DMS79 (cell line): ENCODE measurements at regions not wholly inside any gene's neighbourhood (a gene's known extent, or its start where the extent isn't known, plus 50 kb on each side); places are given as distances from the start of the nearest gene placed in this dataset.
A peak's percentile ranks its signal among the peaks of the same experiment; 100 is the strongest.
"Not testable (repeated sequence)": the region's sequence is repeated elsewhere in the genome, so short reads cannot be mapped to it uniquely, and the experiment has no call there.

Source experiments
- DNase-seq: peaks from one replicate; lab custom pipeline; 2025; lab: John Stamatoyannopoulos, UW

DNA sequence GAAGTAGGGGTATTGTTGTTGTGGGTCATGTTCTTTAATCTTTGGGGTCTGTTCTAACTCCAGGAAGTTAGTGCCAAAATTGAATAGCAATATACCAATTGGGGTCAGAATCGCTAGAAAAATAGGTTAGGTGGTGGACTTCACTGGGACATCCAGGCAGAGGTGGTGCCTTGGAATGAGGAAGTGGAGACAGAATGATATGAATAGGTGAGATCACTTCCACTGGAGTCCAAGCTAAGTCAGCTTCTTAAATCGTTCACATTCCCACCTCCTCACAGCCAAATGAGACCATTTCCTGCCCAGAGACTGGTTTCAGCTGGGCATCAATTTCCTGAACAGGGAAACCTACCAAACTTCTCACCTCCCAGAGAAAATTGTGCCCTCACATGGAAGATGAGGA lies 137.8 kb upstream of the RAB4A start:
- DNase-seq: no peak

DNA sequence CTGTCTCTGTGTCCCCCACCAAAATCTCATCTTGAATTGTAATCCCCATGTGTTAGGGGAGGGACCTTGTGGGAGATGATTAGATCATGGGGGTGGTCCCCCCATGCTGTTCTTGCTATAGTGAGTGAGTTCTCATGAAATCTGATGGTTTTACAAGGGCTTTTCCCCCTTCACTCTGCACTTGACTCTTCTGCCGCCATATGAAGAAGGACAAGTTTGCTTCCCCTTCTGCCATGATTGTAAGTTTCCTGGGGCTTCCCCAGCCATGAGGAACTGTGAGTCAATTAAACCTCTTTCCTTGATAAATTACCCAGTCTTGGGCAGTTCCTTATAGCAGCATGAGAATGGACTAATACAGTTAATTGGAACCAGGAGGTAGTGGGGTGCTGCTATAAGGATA lies 137.1 kb upstream of the RAB4A start:
- DNase-seq: no peak

DNA sequence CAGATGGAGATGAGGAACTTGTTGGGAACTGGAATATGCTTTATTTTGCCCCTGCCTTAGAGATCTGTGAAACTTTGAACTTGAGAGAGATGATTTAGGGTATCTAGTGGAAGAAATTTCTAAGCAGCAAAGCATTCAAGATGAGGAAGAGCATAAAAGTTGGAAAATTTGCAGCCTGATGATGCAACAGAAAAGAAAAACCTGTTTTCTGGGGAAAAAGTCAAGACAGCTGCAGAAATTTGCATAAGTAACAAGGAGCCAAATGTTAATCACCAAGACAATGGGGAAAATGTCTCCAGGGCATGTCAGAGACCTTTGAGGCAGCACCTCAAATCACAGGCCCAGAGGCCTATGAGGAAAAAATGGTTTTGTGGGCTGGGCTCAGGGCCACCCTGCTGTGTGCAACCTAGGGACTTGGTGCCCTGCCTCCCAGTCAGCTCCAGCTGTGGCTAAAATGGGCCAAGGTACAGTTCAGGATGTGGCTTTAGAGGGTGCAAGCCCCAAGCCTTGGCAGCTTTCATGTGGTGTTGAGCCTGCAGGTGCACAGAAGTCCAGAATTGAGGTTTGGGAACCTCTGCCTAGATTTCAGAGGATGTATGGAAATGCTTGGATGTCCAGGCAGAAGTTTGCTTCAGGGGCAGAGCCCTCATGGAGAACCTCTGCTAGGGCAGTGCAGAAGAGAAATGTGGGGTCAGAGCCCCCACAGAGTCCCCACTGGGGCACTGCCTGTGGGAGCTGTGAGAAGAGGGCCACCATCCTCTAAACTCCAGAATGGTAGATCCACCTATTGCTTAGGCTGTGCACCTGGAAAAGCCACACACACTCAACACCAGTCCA lies 136.3 kb upstream of the RAB4A start:
- DNase-seq: not testable (repeated sequence)

DNA sequence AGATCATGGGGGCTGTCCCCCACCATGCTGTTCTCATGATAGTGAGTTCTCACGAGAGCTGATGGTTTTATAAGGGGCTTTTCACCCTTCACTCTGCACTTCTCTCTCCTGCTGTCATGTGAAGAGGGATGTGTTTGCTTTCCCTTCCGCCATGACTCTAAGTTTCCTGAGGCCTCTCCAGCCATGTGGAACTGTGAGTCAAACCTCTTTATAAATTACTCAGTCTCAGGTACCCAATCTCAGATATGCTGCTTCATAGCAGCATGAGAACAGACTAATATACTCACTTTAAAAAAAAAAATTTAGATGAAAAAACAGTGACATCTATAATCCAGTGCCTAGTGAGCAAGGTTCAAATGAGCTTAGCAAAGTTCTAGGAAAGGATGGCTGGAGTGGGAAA lies 135.1 kb upstream of the RAB4A start:
- DNase-seq: no peak

DNA sequence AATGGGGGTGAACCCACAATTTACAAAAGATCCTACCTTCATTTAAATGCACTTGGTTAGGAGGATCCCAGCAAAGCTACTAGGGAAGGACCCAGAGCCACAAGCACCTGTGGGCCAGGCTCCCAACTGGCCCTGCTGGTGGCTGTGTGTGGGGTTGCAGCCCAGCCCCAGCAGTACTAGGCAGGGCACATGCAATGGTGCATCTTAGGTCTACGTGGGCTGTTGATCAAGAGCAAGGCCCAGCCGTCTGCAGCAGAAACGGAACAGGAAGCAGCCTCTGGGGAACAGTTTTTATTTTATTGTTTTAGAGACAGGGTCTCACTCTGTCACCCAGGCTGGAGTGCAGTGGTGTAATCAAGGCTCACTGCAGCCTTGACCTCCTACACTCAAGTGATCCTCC lies 134.1 kb upstream of the RAB4A start:
- no peak for DNase-seq

DNA sequence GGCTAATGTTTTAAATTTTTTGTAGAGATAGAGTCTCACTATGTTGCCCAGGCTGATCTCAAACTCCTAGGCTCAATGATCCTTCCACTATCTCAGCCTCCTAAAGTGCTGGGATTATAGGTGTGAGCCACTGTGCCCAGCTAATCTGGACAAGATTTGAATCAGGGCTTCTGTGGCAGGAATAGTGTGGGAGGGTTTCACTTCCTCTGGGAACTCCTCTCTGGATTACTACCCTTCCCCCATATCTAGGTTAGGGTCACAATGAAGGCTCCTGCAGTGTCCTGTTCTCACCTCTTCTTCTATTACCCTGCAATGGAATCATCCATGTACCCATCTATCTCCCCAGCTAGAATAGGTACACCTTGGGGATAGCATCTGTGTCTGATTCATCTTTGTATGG lies 133.6 kb upstream of the RAB4A start:
- no peak for DNase-seq

DNA sequence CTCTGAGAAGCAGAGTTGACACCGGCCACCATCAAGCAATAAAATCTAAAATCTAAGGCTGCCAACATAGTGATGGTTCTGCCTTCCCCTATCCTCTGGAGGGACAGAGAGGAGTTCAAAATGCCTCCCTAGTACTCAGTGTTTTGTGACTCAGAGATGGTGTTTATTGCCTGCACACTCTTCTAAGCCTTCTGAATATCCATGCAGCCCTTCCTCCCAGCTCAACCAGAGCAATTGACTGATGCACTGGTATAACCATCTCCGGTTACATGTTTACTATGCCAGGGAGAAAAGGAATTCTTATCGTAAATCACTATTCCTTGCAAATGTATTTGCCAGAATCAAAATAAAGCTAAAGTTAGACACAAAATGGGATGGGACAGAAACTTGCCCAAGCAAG lies 132.9 kb upstream of the RAB4A start:
- no peak for DNase-seq

DNA sequence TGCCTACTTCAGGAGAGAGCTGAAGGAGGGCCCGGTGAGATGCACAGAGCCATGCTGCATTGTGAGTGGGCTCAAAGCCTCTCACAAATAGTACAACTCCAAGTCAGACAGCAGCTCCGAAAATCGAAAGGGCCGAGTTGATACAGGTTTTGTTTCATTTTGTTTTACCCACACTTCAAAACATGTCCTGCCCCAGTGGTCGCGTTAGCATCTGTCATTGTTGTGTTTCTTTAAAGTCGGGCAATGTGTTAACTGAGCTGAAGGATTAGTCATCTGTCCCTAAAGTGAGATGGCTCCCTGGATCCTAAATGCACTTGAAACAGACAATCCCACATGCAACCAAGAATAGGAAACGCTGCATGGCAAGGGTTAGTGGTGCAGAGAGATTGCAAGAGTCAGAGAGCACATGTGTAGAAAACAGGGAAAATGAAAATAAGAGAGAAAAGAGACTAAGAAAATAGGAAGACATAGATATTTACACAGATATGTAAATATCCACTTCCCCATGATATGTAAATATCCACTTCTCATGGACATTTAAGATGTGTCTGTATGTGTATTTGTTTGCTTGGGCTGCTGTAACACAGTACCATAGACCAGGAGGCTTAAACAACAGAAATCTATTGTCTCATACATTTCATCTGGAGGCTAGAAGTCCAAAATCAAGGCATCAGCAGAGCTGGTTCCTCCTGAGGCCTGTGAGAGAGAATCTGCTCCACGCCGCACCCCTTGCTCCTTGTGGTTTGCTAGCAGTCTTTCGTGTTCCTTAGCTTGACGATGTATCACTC lies 131.4 kb upstream of the RAB4A start:
- no peak for DNase-seq

DNA sequence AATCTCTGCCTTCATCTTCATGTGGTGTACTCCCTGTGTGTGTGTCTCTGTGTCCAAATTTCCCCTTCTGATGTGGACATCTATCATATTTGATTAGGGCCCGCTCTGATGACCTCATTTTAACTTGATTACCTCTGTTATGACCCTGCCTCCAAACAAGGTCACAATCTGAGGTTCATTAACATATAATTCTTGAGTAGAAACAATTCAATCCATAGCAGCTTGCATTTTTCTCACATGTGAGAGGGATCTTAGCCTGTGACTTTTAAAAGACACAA lies 130.9 kb upstream of the RAB4A start:
- DNase-seq: no peak

DNA sequence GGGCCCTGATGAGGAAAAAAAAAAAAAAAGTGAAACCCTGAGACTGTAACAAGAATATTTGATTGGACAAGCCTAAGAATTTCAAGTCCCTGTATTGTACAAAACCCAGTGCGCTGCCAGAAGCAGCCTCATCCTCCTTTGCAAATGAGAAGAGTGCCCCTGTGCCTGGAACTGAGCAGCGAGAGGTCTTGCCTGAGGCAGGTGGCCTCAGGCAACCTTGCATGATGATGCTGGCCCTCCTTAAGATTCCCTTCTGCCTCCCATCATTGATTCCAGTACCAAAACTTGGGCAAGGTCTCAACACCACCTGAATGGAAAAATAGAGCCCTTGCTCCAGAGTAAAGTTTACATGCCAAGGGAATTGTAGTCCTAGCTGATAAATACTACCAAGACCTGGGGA lies 129.6 kb upstream of the RAB4A start:
- DNase-seq: no peak

DNA sequence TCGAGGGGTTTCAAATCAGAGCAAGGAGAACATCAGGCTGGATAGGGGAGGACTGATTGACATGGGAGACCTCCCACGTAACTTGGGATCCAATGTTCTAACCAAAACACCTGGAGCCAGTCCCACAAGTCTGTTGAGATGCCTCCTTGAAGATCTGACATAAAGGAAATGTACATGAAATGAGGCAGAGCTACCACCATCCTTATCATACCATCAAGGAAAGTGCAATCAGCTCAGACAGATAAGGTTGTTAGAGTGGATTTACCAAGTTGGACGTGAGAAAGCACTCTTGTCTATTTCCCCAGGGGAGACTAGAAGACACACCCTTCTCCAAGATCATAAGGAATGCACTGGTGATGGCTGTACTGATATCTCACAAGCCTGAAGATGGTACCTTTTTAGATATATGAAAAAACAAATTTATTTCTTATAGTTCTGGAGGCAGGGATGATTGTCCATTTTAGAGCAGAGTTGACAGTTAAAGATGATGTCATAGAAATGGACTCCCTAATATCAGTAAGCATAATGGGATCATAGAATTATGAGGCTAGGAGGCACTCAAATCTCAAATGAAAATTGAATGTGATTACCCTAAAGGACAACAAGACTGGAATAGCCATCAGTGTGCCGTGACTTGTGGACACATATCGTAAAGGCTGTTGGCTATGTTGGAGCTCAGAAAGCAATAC lies 129.1 kb upstream of the RAB4A start:
- DNase-seq: no peak

DNA sequence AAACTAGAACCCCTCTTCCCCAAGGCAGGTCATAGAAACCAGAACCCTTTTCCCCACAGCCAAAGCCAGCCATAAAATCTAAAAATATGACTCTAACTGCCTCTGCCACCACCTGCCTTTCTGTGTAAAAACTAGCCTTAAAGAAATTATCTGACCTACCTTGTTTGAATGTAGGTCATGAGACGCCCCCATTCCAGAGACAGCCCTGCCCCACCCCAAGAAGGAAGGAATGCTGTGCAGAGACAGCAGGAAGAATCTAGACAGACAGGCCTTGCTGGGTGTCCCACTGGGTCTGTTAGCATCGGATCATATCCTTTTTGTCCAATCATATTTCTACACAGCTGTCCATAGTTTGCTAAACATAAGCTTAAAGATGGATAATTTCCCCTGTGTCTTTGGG lies 128.4 kb upstream of the RAB4A start:
- DNase-seq: no peak

DNA sequence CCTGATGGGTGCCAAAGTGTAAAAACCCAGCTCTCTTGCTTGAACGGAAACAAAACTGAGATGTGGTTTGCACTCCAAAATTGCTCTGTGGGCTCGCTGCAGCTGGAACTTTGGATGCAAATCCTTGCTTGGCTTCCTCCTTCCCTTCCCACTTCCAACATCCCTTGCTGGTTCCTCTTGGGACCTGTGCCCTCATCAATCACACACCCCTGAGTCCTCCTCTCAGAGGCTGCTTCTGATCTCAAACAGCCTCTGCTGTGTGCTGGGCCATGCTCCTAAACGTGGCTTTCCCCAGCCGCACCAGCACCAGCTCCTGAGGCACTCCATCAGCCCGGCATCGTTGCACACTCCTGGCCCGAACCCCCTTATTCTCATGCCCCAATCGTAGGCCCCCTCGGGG lies 124.3 kb upstream of the RAB4A start:
- no peak for DNase-seq

DNA sequence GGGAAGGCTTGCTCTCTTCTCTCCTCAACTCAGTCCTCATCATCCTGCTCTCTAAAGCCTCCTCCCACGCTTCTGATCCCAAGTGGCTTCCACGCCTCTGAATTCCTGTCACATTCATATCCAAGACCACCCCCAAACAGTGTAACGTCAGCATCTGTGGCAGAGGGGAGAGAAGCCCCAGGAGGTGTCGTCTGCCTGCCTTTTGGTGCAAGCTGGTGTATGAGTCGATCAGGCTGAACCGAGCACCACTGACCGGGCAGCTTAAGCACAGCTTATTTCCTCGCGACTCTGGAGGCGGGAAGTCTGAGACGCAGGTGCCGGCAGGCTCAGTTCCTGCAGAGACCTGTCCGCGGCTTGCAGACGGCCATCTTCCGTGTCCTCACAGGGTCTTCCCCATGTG lies 123.8 kb upstream of the RAB4A start:
- DNase-seq: no peak

DNA sequence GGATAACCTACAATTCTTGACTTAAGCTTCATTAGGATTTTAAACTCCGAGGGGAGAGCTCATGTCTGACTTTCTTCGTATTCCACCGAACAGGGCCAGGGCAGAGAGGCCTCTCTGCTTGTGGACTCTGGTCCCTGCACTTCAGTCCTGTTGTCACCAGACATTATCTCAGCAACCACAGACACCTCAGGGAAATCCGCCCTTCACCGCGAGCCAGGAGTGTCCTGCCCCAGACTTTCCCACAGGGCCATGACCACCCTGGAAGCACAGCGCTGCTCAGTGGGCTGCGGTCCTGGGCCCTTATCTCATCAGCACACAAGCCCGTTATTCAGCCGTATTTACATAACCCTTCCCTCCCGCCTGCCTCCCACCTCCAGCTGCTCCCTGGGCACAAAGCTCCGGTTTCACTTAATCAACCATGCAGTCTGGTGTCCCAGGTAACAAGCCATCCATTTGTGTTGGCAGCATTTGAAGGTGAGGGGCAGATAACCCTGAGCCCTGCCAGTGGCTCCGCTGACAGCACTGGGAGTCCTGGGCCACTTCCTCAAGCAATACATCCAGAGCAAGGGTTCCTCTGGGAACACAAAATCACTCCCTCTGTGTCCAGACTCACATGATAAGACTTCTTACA lies 122.8 kb upstream of the RAB4A start:
- peak; percentile 77 for DNase-seq

DNA sequence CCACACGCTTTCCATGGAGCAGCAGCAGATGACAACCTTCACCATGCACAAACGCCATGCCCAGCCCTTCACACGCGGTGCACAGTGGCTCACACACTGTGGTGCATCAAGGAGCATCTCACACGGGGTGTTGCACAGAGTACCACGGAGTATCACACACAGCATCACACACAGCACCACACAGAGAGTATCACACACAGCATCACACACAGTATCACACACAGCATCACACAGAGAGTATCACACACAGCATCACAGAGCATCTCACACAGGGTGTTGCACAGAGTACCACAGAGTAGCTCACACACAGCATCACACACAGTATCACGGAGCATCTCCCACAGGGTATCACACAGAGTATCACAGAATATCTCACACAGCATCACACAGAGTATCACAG lies 122.2 kb upstream of the RAB4A start:
- no peak for DNase-seq

DNA sequence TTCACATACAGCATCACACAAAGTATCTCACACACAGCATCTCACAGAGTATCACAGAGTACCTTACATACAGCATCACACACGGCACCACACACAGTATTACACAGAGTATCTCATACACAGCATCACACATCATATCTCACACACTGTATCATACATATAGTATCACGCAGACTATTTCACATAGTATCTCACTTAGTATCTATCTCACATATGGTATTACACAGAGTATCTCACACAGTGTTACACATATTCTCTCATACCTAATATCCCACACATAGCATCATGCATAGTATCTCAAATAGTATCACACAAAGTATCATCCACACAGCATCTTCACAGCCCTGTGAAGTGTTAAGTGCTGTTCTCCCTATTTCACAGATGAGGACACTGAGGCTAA lies 121.5 kb upstream of the RAB4A start:
- no peak for DNase-seq

DNA sequence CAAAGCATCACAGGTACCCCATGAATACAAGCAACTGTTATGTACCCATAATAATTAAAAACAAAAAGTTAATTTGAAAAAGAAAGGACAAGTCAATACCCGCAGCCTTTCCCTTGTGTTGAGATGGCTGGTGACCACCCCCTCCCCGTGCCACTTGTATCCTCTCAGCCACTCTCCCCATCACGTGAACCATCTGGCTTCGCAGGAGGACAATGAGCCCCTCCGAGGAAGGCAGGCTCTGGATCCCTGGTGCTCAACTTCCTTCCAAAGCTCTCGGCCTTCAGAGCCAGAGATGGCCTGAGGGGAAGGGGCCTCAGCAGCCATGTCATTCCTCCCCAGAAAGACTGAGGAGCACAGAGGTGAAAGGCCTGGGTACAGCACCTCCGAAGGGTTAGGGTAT lies 120.4 kb upstream of the RAB4A start:
- DNase-seq: no peak

DNA sequence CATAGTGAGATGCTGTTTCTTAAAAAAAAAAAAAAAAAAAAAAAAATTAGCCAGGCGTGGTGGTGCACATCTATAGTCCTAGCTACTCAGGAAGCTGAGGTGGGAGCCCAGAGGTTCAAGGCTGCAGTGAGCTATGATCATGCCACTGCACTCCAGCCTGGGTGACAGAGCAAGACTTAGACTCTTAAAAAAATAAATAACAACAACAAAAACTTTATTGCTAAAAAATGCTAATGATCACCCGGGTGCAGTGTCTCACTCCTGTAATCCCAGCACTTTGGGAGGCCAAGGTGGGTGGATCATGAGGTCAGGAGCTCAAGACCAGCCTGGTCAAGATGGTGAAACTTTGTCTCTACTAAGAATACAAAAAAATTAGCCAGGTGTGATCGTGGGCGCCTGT lies 119.5 kb upstream of the RAB4A start:
- not testable (repeated sequence) for DNase-seq

DNA sequence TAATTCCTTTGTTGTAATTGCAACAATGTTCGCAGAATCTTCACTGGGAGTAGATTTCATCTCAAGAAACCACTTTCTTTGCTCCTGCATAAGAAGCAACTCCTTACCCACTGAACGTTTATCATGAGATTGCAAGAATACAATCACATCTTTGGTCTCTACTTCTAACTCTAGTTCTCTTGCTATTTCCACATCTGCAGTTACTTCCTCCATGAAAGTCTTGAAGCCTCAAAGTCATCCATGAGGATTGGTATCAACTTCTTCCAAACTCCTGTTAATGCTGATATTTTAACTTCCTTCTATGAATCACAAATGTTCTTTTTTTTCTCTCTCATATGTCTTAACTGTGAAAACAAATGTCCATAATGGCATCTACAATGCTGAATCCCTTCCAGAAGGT lies 118.6 kb upstream of the RAB4A start:
- DNase-seq: no peak

DNA sequence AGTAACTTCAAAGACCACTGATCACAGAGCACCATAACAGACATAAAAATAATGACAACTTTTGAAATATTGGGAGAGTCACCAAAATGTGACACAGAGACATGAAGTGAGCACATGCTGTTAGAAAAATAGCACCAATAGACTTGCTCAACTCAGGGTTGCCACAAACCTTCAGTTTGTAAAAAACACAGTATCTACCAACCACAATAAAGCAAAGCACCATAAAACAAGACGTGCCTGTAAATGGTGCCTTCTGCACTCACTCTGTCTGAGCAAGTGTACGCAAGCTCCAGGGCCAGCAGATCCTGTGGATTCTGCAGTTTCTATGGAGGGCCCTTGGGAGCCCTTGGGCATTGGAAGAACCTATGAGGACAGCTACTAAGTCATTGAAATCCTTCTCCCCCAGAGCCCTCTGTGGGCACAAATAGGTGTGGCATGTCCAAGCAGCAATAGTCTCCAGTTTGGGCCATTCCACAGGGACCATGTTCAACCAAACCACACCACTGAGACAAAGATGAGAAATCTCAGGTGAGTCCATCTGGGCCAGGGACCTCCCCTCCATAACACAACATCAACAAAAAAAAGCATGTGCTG lies 116.9 kb upstream of the RAB4A start:
- DNase-seq: no peak

DNA sequence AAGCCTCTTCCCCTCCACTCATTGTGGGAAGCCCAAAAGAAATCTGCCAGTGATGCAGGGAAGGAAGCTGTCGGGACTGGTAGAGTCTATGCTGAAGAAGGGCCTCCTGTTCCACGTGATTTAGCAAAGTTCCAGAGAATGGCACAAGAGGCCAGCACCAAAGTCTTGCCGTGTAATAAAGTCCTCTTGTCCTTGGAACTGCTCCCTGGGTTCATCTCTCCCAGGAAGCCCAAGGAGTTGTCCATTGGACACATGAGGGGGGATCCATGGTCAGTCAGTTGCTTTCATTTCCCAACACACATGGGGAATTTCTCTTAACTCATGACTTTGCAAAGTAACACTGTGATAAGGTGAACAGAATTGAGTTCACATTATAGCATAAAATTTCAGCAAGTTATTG lies 116.1 kb upstream of the RAB4A start:
- no peak for DNase-seq
